PC-3 (cell line): ENCODE measurements at regions not wholly inside any gene's neighbourhood (a gene's known extent, or its start where the extent isn't known, plus 50 kb on each side); places are given as distances from the start of the nearest gene placed in this dataset.

Experiments
- ATAC-seq: fragments of 200-7000 bp; cut with Tn5 transposase; 2 replicates; pipeline ENCODE4 v1.9.1; 2020; ENCODE audit warnings: mild to moderate bottlenecking, moderate library complexity
- BruUV-seq: library from RNA; stranded (reverse); fragments of 400-500 nt; replicated peaks from 2 replicates; lab custom pipeline; 2021; lab: Mats Ljungman, UMichigan
- CTCF ChIA-PET: fragments of 300-600 bp; sonication (Branson Sonifier 250); formaldehyde crosslinking; loops from one replicate; lab custom pipeline; 2022; ENCODE audit warnings: antibody characterized with exemption; lab: Charles Lee
- POLR2A ChIA-PET: fragments of 300-600 bp; sonication (Branson Sonifier 250); formaldehyde crosslinking; loops from one replicate; lab custom pipeline; 2022; ENCODE audit warnings: antibody characterized with exemption; ENCODE audit not compliant: unreplicated experiment; lab: Charles Lee
- DNase-seq: peaks from one replicate; pipeline ENCODE4 v3.0.0-alpha.2; 2015
- H2AFZ ChIP-seq: fragments of 300-600 bp; sonication (generic); 2 replicates; pipeline ENCODE4 v1.6.0; 2016; ENCODE audit warnings: antibody characterized with exemption, low read length
- H3F3A ChIP-seq: fragments of 300-600 bp; sonication (generic); one replicate; pipeline ENCODE4 v1.6.0; 2017; ENCODE audit warnings: antibody characterized with exemption, low read length, control low read depth, mild to moderate bottlenecking; ENCODE audit not compliant: unreplicated experiment
- H3K27ac ChIP-seq: fragments of 300-600 bp; sonication (generic); 2 replicates; pipeline ENCODE4 v1.5.1; 2016; ENCODE audit warnings: mild to moderate bottlenecking, low read length
- H3K27me3 ChIP-seq: fragments of 300-600 bp; sonication (generic); 2 replicates; pipeline ENCODE4 v1.6.1; 2016; ENCODE audit warnings: low read length, mixed read lengths
- H3K36me3 ChIP-seq: fragments of 300-600 bp; sonication (generic); 2 replicates; pipeline ENCODE4 v1.6.1; 2016; ENCODE audit warnings: low read depth, mixed run types, low read length, mixed read lengths
- H3K4me1 ChIP-seq: fragments of 300-600 bp; sonication (generic); 2 replicates; pipeline ENCODE4 v1.5.1; 2016; ENCODE audit warnings: low read length; ENCODE audit not compliant: insufficient read depth
- H3K4me2 ChIP-seq: fragments of 300-600 bp; sonication (generic); 2 replicates; pipeline ENCODE4 v1.6.0; 2016; ENCODE audit warnings: low read length
- H3K4me3 ChIP-seq: fragments of 300-600 bp; sonication (generic); 2 replicates; pipeline ENCODE4 v1.5.1; 2016; ENCODE audit warnings: mild to moderate bottlenecking, low read length, mixed read lengths
- H3K79me2 ChIP-seq: fragments of 300-600 bp; sonication (generic); 2 replicates; pipeline ENCODE4 v1.6.1; 2017; ENCODE audit warnings: low read length, mixed read lengths
- H3K9ac ChIP-seq: fragments of 300-600 bp; sonication (generic); 2 replicates; pipeline ENCODE4 v1.6.0; 2016; ENCODE audit warnings: mild to moderate bottlenecking, low read length
- H3K9me2 ChIP-seq: fragments of 300-600 bp; sonication (generic); replicated peaks from 2 replicates; pipeline ENCODE4 v1.6.1; 2016; ENCODE audit warnings: mixed run types, low read length, mixed read lengths
- H3K9me3 ChIP-seq: fragments of 300-600 bp; sonication (generic); 2 replicates; pipeline ENCODE4 v1.6.1; 2016; ENCODE audit warnings: low read length, mixed read lengths
- H4K20me1 ChIP-seq: fragments of 300-600 bp; sonication (generic); 2 replicates; pipeline ENCODE4 v1.6.1; 2016; ENCODE audit warnings: low read length, mixed read lengths
- EZH2 ChIP-seq: fragments of 300-600 bp; sonication (generic); IDR thresholded peaks from one replicate; pipeline ENCODE4 v1.6.1; 2017; ENCODE audit warnings: antibody characterized with exemption, mild to moderate bottlenecking, low read length; ENCODE audit not compliant: unreplicated experiment
- EZH2phosphoT487 ChIP-seq: fragments of 300-600 bp; sonication (generic); IDR thresholded peaks from 2 replicates; pipeline ENCODE4 v1.6.1; 2018; ENCODE audit warnings: mild to moderate bottlenecking, antibody characterized with exemption, low read length, borderline replicate concordance
- intact Hi-C: fragments of 100-400 bp; cut with micrococcal nuclease; formaldehyde crosslinking; loops from 2 replicates; pipeline ENCODE4 v1.9.0; 2023
- TF ChIP-seq, protein P1 (sequence below): fragments of 300-600 bp; sonication (generic); conservative IDR thresholded peaks from 2 replicates; pipeline ENCODE4 v1.5.1; 2017; ENCODE audit warnings: antibody characterized with exemption, low read depth, mild to moderate bottlenecking, low read length

DNA sequence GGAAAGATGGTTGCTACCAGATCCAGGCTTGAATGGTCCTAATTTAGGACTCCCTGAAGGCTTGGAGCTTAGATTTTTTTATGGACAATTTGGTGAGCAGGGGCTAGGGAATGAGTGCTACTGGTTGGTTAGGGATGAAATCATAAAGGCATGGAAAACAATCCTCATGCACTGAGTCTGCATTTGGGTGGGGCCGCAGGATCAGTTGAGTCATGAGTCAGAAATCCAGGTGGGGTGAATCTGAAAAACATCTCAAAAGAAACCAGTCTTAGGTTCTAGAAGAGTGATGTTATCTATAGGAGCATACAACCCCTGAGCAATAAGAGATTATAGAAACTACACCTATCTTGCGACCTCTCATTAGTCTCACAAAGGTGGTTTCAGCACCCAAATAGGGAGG is 300.0 kb downstream of the KIF4B start:
- no peak for ATAC-seq
- POLR2A ChIA-PET = no interaction called here
- no peak overlapping the region for H3K27ac ChIP-seq
- BruUV-seq = no TSS peak
- intact Hi-C loops = no loop called here
- no peaks in the 10 kb centered on the region for H3F3A ChIP-seq
- no peak for DNase-seq
- H3K4me2 ChIP-seq = no peak overlapping the region
- no peaks in the 10 kb centered on the region for H3K9me3 ChIP-seq
- CTCF ChIA-PET = no interaction called here
- H3K9me2 ChIP-seq = no peaks in the 10 kb centered on the region
- H4K20me1 ChIP-seq = no peaks in the 10 kb centered on the region
- no peak overlapping the region for H2AFZ ChIP-seq
- H3K36me3 ChIP-seq = no peaks in the 10 kb centered on the region
- TF ChIP-seq EZH2phosphoT487 (no peak), EZH2 (no peak)
- TF ChIP-seq, protein P1, sequence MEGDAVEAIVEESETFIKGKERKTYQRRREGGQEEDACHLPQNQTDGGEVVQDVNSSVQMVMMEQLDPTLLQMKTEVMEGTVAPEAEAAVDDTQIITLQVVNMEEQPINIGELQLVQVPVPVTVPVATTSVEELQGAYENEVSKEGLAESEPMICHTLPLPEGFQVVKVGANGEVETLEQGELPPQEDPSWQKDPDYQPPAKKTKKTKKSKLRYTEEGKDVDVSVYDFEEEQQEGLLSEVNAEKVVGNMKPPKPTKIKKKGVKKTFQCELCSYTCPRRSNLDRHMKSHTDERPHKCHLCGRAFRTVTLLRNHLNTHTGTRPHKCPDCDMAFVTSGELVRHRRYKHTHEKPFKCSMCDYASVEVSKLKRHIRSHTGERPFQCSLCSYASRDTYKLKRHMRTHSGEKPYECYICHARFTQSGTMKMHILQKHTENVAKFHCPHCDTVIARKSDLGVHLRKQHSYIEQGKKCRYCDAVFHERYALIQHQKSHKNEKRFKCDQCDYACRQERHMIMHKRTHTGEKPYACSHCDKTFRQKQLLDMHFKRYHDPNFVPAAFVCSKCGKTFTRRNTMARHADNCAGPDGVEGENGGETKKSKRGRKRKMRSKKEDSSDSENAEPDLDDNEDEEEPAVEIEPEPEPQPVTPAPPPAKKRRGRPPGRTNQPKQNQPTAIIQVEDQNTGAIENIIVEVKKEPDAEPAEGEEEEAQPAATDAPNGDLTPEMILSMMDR = no peak
- no peaks in the 10 kb centered on the region for H3K79me2 ChIP-seq
- H3K4me1 ChIP-seq = no peaks in the 10 kb centered on the region
- no peaks in the 10 kb centered on the region for H3K27me3 ChIP-seq
- H3K4me3 ChIP-seq = no peak overlapping the region
- H3K9ac ChIP-seq = no peak overlapping the region

DNA sequence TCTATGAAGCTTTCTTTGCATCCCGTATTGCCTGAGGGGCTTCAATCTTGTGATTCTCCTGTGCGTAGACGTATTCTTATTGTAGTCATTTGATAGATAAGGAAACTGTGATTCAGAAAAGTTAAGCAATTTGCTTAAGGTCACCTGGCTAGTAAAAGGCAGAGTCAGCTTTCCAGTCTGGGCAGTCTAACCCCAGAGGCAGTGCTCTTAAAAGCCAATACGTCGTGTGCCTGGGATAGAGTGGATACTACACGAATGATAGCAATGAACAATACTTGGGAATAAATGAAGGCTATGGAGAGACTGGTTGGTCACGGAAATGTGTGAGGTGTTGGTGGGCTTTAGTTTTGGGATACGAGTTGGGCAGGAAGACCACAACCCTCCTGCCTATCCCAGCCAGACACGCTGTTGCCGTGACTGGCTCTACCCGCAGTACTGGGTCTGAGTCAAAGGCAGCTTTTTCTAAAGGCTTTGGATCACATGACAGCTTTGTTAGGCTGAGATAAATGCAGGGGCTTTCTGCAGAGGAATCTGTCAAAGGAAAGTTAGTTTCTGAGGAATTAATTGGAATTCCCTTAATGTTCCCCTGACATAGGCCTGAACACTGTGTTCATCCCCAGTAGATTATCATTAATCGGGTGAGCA is 302.6 kb downstream of the KIF4B start:
- CTCF ChIA-PET = no interaction called here
- BruUV-seq = no TSS peak
- TF ChIP-seq EZH2phosphoT487 = no peak
- TF ChIP-seq EZH2 = no peak
- TF ChIP-seq, protein P1 = no peak
- H3K4me1 ChIP-seq = no peaks in the 10 kb centered on the region
- POLR2A ChIA-PET = no interaction called here
- no peak for ATAC-seq
- intact Hi-C loops = no loop called here
- H3K27me3 ChIP-seq = no peaks in the 10 kb centered on the region
- no peaks in the 10 kb centered on the region for H3K9me3 ChIP-seq
- no peak overlapping the region for H3K9ac ChIP-seq
- no peaks in the 10 kb centered on the region for H3K79me2 ChIP-seq
- no peak overlapping the region for H3K27ac ChIP-seq
- H3K4me2 ChIP-seq = no peak overlapping the region
- no peaks in the 10 kb centered on the region for H3K36me3 ChIP-seq
- DNase-seq = no peak
- no peaks in the 10 kb centered on the region for H3F3A ChIP-seq
- H3K9me2 ChIP-seq = no peaks in the 10 kb centered on the region
- no peak overlapping the region for H3K4me3 ChIP-seq
- H2AFZ ChIP-seq = no peak overlapping the region
- H4K20me1 ChIP-seq = no peaks in the 10 kb centered on the region

DNA sequence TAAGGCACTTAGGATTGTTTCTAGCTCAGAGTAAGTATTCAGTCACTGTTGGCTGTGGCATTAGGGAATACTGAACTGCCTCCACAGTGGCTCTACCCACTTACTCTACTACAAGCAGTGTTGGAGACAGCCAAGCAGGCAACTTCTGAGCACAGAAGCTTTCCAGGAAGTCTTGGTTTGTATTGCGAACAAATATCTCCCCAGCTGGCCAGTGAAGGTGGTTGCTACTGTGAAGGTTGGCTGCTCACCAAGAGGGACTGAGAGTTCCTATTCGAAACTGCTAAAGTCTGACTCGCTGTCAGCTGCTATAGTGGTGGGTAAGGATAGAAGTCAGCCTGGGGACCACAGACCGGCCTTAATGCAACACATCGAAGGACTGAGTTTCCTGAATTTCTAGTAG is 319.1 kb downstream of the KIF4B start:
- ATAC-seq (no peak), DNase-seq (no peak)
- CTCF ChIA-PET = no interaction called here
- no TSS peak for BruUV-seq
- Histone ChIP-seq H3K36me3 (no peaks in the 10 kb centered on the region), H3K4me3 (no peak overlapping the region), H4K20me1 (no peaks in the 10 kb centered on the region), H3K9ac (no peak overlapping the region), H3F3A (no peaks in the 10 kb centered on the region), H3K9me2 (no peaks in the 10 kb centered on the region), H3K27me3 (no peaks in the 10 kb centered on the region), H3K4me2 (no peak overlapping the region), H2AFZ (no peak overlapping the region), H3K27ac (no peak overlapping the region), H3K79me2 (no peaks in the 10 kb centered on the region), H3K9me3 (no peaks in the 10 kb centered on the region), H3K4me1 (no peaks in the 10 kb centered on the region)
- no peak for TF ChIP-seq EZH2phosphoT487
- TF ChIP-seq, protein P1 = no peak
- TF ChIP-seq EZH2 = no peak
- intact Hi-C loops = no loop called here
- POLR2A ChIA-PET = no interaction called here
